CD14-positive monocyte (primary cell): ENCODE measurements at regions not wholly inside any gene's neighbourhood (a gene's known extent, or its start where the extent isn't known, plus 50 kb on each side); places are given as distances from the start of the nearest gene placed in this dataset.

Source experiments
- DNase-seq, 3 donors: peaks; one replicate each; pipeline ENCODE4 v3.0.0-alpha.2; 2011 to 2022
- H2AFZ ChIP-seq: 2 replicates; pipeline ENCODE4 v1.6.0; 2012; ENCODE audit warnings: mild to moderate bottlenecking, low read depth, low read length, inconsistent platforms; ENCODE audit not compliant: insufficient read depth, poor library complexity, severe bottlenecking
- H3K27ac ChIP-seq, 2 donors: 1 replicate in 1 of 2; 2 replicates in 1 of 2; pipeline ENCODE4 v1.5.1; 2012 to 2013; ENCODE audit warnings: low read length in 2 of 2, control low read depth in 1 of 2, inconsistent platforms in 1 of 2, low read depth in 1 of 2, mild to moderate bottlenecking in 1 of 2
- H3K27me3 ChIP-seq, 2 donors: one replicate each; pipeline versions ENCODE4 v1.6.0 to v1.6.1; 2011 to 2013; ENCODE audit warnings: low read length in 2 of 2; ENCODE audit not compliant: control insufficient read depth in 2 of 2, insufficient read depth in 2 of 2
- H3K36me3 ChIP-seq, 2 donors: replicated peaks in 1 of 2; 1 replicate in 1 of 2; 2 replicates in 1 of 2; pipeline versions ENCODE4 v1.5.1 to v1.6.1; 2012 to 2013; ENCODE audit warnings: low read length in 2 of 2, control low read depth in 1 of 2, inconsistent platforms in 1 of 2, mild to moderate bottlenecking in 1 of 2; ENCODE audit not compliant: insufficient read depth in 2 of 2, control insufficient read depth in 1 of 2
- H3K4me1 ChIP-seq, 2 donors: 1 replicate in 1 of 2; 2 replicates in 1 of 2; pipeline versions ENCODE4 v1.5.1 to v1.6.1; 2012 to 2013; ENCODE audit warnings: low read length in 2 of 2, control low read depth in 1 of 2, inconsistent platforms in 1 of 2, mild to moderate bottlenecking in 1 of 2, moderate library complexity in 1 of 2; ENCODE audit not compliant: insufficient read depth in 2 of 2, control insufficient read depth in 1 of 2
- H3K4me2 ChIP-seq: replicated peaks from 2 replicates; pipeline ENCODE3; 2012; ENCODE audit warnings: low read length, moderate library complexity, mild to moderate bottlenecking; ENCODE audit not compliant: poor library complexity, severe bottlenecking; ENCODE audit errors: extremely low read depth
- H3K4me3 ChIP-seq, 3 experiments: fragments of 200-600 bp in 1 of 3; sonication (generic) in 1 of 3; replicated peaks in 1 of 3; 1 replicate in 2 of 3; 2 replicates in 1 of 3; pipeline ENCODE4 v1.5.1; 2011 to 2013; ENCODE audit warnings: low read length in 3 of 3, mild to moderate bottlenecking in 3 of 3, control low read depth in 2 of 3, low read depth in 2 of 3, inconsistent platforms in 1 of 3, moderate library complexity in 1 of 3
- H3K79me2 ChIP-seq: 2 replicates; pipeline ENCODE4 v1.6.0; 2012; ENCODE audit warnings: mild to moderate bottlenecking, control low read depth, inconsistent platforms, low read length, moderate library complexity; ENCODE audit not compliant: insufficient read depth
- H3K9ac ChIP-seq: 2 replicates; pipeline ENCODE4 v1.6.0; 2017; ENCODE audit warnings: low read length, mild to moderate bottlenecking; ENCODE audit not compliant: insufficient read depth, poor library complexity, severe bottlenecking
- H3K9me3 ChIP-seq, 2 donors: replicated peaks in 1 of 2; 1 replicate in 1 of 2; 2 replicates in 1 of 2; pipeline versions ENCODE4 v1.5.1 to v1.6.1; 2012 to 2013; ENCODE audit warnings: low read length in 2 of 2, control low read depth in 1 of 2; ENCODE audit not compliant: control insufficient read depth in 1 of 2, insufficient read depth in 1 of 2
- H4K20me1 ChIP-seq: 2 replicates; pipeline ENCODE4 v1.6.0; 2012; ENCODE audit warnings: mild to moderate bottlenecking, low read length, control low read depth, moderate library complexity; ENCODE audit not compliant: insufficient read depth
- H3K27ac Mint-ChIP-seq, 7 donors: one replicate each; pipeline ENCODE4 v1.8.0; 2020; ENCODE audit warnings: mild to moderate bottlenecking in 7 of 7, mixed read lengths in 7 of 7, moderate library complexity in 6 of 7, inconsistent platforms in 2 of 7
- H3K27me3 Mint-ChIP-seq, 3 donors: one replicate each; pipeline ENCODE4 v1.8.0; 2021 to 2022; ENCODE audit warnings: low read depth in 3 of 3, mild to moderate bottlenecking in 3 of 3, mixed read lengths in 3 of 3, moderate library complexity in 3 of 3, inconsistent platforms in 1 of 3
- H3K36me3 Mint-ChIP-seq, 2 donors: one replicate each; pipeline ENCODE4 v1.8.0; 2020; ENCODE audit warnings: mixed read lengths in 2 of 2, inconsistent platforms in 1 of 2, mild to moderate bottlenecking in 1 of 2
- H3K4me1 Mint-ChIP-seq: one replicate; pipeline ENCODE4 v1.8.0; 2020; ENCODE audit warnings: mild to moderate bottlenecking, mixed read lengths
- H3K4me3 Mint-ChIP-seq, 2 donors: one replicate each; pipeline ENCODE4 v1.8.0; 2020; ENCODE audit warnings: mild to moderate bottlenecking in 2 of 2, mixed read lengths in 2 of 2, moderate library complexity in 1 of 2
- H3K9me3 Mint-ChIP-seq, 7 donors: one replicate each; pipeline ENCODE4 v1.8.0; 2020 to 2022; ENCODE audit warnings: mixed read lengths in 7 of 7, mild to moderate bottlenecking in 6 of 7, moderate library complexity in 6 of 7, inconsistent platforms in 2 of 7
- WGBS: methylation state at CpG from one replicate; pipeline ENCODE4 v1.1.5; 2013; ENCODE audit warnings: missing lambda C conversion rate; ENCODE audit not compliant: insufficient coverage; 5-methylcytosine and 5-hydroxymethylcytosine counted together
- intact Hi-C, 2 donors: fragments of 100-400 bp; cut with micrococcal nuclease; formaldehyde crosslinking; loops; one replicate each; pipeline versions ENCODE4 v1.15.0 to v1.15.1; 2023
- TF ChIP-seq, protein P1 (sequence below): fragments of 200-600 bp; IDR thresholded peaks from one replicate; pipeline ENCODE4 v1.8.0; 2022; ENCODE audit warnings: antibody characterized with exemption, mild to moderate bottlenecking

DNA sequence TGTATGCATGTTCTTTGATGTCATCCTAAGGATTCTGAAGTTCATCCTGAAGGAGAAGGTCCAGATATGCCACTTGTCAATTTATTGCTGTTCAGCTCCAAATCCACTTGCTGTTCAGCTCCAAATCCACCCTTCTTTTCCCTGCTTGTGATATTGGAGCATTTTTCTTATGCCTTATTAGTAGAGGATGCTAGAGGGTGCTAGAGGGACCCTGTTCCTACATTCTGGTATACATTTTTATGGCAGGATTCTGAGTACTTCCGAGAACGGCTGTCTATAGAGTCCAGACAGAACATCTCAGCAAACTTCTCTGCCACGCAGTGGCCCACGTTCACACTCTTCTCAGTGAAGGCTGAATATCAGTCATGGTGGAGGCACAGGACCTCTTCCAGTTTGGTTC lies 406.7 kb downstream of the NOVA1 start:
- Histone ChIP-seq H3K4me3 (no peak overlapping the region), H4K20me1 (no peaks in the 10 kb centered on the region), H3K9ac (no peak overlapping the region), H3K79me2 (no peaks in the 10 kb centered on the region), H3K4me1 (no peaks in the 10 kb centered on the region), H2AFZ (no peak overlapping the region), H3K27me3 (peaks cover 11 to 12% of the 10 kb centered on the region in 2 donors), H3K4me2 (no peak overlapping the region), H3K36me3 (no peaks in the 10 kb centered on the region), H3K27ac (no peak overlapping the region), H3K9me3 (no peaks in the 10 kb centered on the region)
- WGBS = 69% methylated on average over 4 of the region's 4 CpGs
- Mint-ChIP-seq H3K27ac (peak overlapping the region in 1 of 7 donors; percentile 54), H3K36me3 (no peaks in the 10 kb centered on the region), H3K4me1 (no peaks in the 10 kb centered on the region), H3K4me3 (no peak overlapping the region), H3K27me3 (peaks cover 5 to 13% (median 10%) of the 10 kb centered on the region in 3 donors), H3K9me3 (peaks cover 0 to 6% (median 0%) of the 10 kb centered on the region in 7 donors)
- no peak for DNase-seq
- intact Hi-C loops = no loop called here
- TF ChIP-seq, protein P1, sequence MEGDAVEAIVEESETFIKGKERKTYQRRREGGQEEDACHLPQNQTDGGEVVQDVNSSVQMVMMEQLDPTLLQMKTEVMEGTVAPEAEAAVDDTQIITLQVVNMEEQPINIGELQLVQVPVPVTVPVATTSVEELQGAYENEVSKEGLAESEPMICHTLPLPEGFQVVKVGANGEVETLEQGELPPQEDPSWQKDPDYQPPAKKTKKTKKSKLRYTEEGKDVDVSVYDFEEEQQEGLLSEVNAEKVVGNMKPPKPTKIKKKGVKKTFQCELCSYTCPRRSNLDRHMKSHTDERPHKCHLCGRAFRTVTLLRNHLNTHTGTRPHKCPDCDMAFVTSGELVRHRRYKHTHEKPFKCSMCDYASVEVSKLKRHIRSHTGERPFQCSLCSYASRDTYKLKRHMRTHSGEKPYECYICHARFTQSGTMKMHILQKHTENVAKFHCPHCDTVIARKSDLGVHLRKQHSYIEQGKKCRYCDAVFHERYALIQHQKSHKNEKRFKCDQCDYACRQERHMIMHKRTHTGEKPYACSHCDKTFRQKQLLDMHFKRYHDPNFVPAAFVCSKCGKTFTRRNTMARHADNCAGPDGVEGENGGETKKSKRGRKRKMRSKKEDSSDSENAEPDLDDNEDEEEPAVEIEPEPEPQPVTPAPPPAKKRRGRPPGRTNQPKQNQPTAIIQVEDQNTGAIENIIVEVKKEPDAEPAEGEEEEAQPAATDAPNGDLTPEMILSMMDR = no peak

DNA sequence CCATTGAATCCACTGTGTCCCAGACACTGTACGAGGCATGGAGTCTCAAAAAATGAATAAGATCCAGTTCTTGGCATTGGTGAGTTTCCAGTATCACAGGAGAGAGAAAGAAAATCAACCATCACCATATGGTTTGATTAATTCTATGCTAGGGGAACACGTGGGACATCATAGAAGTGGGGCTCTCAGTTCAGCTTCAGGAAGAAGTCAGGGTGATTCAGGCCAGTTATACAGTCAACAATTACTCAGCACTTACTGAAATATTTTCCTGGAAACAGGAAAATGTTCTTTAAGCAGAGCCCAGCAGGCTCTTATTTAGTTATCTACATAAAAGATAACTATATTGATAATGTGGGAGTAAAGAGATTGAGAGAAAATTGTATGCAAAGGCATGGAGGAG lies 407.2 kb downstream of the NOVA1 start:
- Mint-ChIP-seq H3K27ac (no peak overlapping the region), H3K36me3 (no peaks in the 10 kb centered on the region), H3K27me3 (peaks cover 6 to 13% (median 9%) of the 10 kb centered on the region in 3 donors), H3K4me1 (no peaks in the 10 kb centered on the region), H3K9me3 (peaks cover 0 to 7% (median 0%) of the 10 kb centered on the region in 7 donors), H3K4me3 (peak overlapping the region in 1 of 2 donors; percentile 23)
- H3K4me1 ChIP-seq = no peaks in the 10 kb centered on the region
- TF ChIP-seq, protein P1 = no peak
- no peak overlapping the region for H3K9ac ChIP-seq
- H3K36me3 ChIP-seq = no peaks in the 10 kb centered on the region
- intact Hi-C loops = no loop called here
- no CpG with 5 or more reads among the region's 2 CpGs for WGBS
- no peak overlapping the region for H3K4me2 ChIP-seq
- H3K79me2 ChIP-seq = no peaks in the 10 kb centered on the region
- no peaks in the 10 kb centered on the region for H3K9me3 ChIP-seq
- H2AFZ ChIP-seq = no peak overlapping the region
- no peak overlapping the region for H3K27ac ChIP-seq
- H4K20me1 ChIP-seq = no peaks in the 10 kb centered on the region
- no peak for DNase-seq
- H3K4me3 ChIP-seq = no peak overlapping the region
- peaks cover 8 to 12% of the 10 kb centered on the region in 2 donors for H3K27me3 ChIP-seq
